Loucy (cell line): ENCODE measurements at regions not wholly inside any gene's neighbourhood (a gene's known extent, or its start where the extent isn't known, plus 50 kb on each side); places are given as distances from the start of the nearest gene placed in this dataset.

Source experiments
- EZH2phosphoT487 ChIP-seq: fragments of 200-600 bp; IDR thresholded peaks from 2 replicates; pipeline ENCODE4 v1.6.1; 2018; ENCODE audit warnings: antibody characterized with exemption, mild to moderate bottlenecking, moderate library complexity, borderline replicate concordance
- TF ChIP-seq, protein P1 (sequence below): fragments of 200-600 bp; sonication (generic); conservative IDR thresholded peaks from 2 replicates; pipeline ENCODE4 v1.5.1; 2014; ENCODE audit warnings: mild to moderate bottlenecking, antibody characterized with exemption, low read length

GRCh38 chr5:15344954-15345353 is 155.0 kb upstream of the FBXL7 start:
- TF ChIP-seq, protein P1, sequence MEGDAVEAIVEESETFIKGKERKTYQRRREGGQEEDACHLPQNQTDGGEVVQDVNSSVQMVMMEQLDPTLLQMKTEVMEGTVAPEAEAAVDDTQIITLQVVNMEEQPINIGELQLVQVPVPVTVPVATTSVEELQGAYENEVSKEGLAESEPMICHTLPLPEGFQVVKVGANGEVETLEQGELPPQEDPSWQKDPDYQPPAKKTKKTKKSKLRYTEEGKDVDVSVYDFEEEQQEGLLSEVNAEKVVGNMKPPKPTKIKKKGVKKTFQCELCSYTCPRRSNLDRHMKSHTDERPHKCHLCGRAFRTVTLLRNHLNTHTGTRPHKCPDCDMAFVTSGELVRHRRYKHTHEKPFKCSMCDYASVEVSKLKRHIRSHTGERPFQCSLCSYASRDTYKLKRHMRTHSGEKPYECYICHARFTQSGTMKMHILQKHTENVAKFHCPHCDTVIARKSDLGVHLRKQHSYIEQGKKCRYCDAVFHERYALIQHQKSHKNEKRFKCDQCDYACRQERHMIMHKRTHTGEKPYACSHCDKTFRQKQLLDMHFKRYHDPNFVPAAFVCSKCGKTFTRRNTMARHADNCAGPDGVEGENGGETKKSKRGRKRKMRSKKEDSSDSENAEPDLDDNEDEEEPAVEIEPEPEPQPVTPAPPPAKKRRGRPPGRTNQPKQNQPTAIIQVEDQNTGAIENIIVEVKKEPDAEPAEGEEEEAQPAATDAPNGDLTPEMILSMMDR = no peak
- TF ChIP-seq EZH2phosphoT487 = no peak
